GM19452 (cell line): ENCODE measurements at regions not wholly inside any gene's neighbourhood (a gene's known extent, or its start where the extent isn't known, plus 50 kb on each side); places are given as distances from the start of the nearest gene placed in this dataset.
"Not testable (repeated sequence)": the region's sequence is repeated elsewhere in the genome, so short reads cannot be mapped to it uniquely, and the experiment has no call there.

Source experiments
- ATAC-seq: cut with Tn5 transposase; IDR thresholded peaks from one replicate; pipeline ENCODE4 v1.9.1; 2021; ENCODE audit not compliant: unreplicated experiment

GRCh38 chr14:71753126-71753830, 179.0 kb upstream of the RGS6 start:
- ATAC-seq: no peak

GRCh38 chr14:71753976-71754375, 178.3 kb upstream of the RGS6 start:
- no peak for ATAC-seq

DNA sequence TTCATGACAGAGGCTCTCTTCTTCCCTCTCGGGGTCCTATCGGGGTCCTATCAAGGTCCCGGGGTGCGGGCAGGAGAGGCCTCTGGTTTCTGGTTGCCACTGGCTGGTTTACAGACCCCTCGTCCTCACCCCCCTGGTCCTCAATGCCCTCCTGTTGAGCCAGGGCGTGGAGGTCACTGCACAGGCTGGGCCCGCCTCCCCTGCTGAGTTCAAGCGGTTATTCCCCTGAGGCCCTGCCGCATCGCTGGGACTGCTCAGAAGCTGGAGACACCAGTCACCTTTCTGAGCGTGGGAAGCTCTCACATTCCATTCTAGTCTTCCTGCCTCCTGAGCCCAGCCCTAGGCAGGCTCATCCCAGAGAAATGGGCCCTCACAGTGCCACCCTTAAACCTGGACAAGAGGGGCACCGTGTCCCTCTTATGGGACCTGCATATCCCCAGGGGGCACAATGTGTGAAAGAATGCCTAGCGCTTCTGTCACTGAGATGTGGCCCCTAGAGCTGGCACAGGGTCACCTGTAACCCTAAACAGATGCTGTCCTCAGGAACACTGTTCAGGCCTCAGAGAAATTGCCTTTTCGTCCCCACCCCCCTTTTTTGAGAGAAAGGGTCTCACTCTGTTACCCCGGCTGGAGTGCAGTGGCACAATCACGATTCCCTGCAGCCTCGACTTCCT, 177.7 kb upstream of the RGS6 start:
- no peak for ATAC-seq

DNA sequence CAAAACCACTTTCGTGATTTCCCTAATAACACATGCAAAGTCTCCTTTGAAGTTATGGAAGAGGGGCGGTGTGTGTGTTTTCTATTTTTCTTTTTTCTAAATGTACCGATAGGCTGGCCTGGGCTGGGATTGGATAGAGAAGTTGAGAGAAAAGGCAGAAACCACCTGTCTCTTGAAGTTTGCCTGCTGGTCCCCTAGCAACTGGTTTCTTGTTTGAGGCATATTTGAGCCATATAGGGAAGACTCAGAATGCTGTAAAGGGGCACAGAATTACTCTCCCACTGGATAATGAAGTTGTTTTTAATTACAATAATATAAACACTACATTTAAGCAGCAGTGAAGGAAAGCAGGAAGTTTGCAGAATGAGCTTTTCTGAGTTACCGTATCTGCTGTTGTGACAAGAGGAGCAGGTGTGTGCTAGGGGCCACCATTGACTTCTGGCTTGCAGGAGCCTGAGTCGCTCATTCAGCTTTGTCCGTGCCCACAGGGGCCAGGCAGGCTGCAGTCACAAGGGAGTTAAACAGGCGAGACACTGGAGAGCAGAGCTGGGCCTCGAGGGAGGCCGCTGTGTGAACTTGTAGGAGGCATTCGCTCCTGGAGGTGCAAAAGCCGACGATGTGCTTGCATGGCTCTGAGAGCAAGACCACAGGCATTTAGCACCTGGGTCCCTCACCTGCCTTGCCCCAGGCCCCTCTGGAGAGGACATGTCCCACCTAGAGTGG, 173.8 kb upstream of the RGS6 start:
- no peak for ATAC-seq

GRCh38 chr14:71762575-71762974, 169.7 kb upstream of the RGS6 start:
- no peak for ATAC-seq

- ATAC-seq: no peak
These were observed 167.4 kb upstream of the RGS6 start for GRCh38 chr14:71764701-71765382.

DNA sequence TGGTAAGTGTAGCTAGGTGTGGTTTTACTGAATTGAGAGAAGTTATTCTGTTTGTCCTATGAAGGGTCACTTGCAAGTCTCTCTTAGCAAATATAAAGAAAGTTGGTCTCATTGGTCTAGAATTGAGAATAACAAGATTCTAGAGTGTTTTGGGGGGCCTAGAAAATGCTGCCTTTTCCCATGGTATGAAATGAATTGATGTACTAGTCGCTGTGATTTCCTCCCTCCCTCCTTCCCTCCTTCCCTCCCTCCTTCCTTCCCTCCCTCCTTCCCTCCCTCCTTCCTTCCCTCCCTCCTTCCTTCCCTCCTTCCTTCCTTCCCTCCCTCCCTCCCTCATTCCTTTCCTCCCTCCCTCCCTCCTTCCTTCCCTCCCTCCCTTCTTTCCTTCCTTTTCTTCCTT, 166.7 kb upstream of the RGS6 start:
- no peak for ATAC-seq

GRCh38 chr14:71770431-71770830, 161.8 kb upstream of the RGS6 start:
- no peak for ATAC-seq

GRCh38 chr14:71771421-71771820, 160.8 kb upstream of the RGS6 start:
- ATAC-seq: not testable (repeated sequence)

DNA sequence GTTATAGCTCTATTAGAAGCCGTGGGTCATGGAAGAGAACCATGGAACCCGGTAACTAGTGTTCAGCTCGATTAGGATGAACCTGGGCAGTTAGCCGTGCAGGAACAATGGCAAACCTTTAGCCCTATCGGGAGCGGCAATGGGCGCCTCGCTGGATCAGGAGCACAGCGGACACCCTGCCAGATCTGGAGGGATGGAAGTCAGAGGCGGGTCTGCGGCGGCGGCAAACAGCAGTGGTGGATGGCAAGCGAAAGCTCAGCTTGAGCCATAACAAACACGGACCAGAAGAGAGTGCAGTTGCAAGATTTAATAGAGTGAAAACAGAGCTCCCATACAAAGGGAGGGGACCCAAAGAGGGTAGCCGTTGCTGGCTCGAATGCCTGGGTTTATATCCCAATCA, 160.2 kb upstream of the RGS6 start:
- ATAC-seq: not testable (repeated sequence)

DNA sequence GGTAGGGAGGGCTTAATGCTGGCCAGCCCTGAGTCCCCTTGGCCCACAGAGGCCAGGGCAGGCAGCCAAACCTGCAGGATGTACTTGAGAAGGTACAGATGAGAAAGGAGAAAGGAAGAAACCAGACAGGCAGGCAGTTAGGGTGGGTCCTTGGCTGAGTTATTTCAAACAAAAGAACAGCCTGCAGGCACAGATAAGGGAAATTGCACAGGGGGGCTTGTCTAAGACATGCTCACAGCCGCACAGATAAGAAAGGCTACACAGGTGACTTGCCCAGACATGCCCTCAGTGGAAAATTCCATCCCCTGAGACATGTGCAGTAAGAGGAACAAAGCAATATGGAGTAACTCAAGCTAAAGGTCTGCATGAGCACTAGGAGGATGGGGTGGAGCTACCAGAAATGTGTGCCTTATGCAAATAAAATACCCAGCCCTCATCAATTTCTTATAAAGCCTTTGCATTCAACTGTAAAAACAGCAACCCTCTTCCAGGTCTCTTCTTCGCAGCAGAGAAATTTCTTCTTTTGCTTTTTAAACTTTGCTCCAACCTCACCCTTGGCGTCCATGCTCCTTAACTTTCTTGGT, 158.2 kb upstream of the RGS6 start:
- no peak for ATAC-seq

DNA sequence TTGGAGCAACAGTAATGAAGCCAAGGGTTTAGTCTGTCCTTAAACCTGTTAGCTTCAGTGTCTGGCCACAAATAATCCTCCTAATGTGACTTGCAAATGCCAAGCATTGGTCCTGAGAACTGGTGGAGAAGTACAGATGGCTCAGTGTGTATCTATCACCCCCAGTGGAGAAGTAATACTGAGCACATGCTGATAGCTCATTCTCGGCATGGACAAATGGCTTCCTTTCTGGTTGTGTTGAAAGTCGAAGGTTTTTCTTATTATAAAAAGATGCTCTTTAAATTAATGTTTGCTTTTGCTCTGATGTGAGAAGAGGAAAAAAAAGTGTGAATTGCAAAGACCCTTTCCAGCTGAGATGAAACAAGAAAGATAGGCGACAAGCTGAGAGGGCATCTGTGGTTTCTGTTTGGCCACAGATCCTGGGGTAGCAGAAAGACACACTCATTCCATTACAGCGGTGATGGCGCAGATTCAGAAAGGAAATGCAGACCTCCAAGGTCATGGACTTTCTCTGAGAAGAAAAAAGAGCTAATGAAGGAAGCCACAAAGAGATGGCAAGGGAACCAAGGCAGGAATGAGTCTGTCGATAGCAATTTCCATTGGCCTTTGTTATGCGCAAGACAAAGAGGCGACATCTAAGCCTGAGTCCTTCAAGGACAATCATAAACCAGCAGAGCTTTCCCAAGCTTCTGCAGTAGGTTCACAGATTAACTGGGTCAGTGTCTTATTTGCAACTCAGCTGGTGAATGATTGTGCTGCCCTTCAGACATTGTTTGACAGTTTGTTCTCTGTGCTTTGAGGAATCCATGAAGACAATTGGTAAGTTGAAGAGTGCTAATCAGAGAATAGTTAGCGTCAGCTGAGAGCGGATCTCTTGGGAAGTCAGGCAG, 155.5 kb upstream of the RGS6 start:
- ATAC-seq: no peak

GRCh38 chr14:71780075-71780474, 152.2 kb upstream of the RGS6 start:
- ATAC-seq: no peak

DNA sequence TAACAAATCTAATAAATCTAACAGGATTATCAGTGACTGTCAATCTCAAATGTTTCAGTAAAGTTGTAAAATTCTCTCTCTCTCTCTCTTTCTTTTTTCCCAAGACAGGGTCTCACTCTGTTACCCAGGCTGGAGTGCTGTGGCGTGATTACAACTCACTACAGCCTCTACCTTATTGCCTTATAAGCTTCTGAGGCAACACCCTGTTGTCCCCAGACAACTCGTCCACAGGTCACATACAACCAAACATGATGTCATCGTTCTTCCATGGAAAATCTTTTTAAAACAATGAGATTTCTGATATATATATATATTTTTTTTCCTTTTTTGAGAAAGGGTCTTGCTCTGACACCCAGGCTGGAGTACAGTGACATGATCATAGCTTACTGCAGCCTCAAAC, 151.4 kb upstream of the RGS6 start:
- ATAC-seq: no peak

DNA sequence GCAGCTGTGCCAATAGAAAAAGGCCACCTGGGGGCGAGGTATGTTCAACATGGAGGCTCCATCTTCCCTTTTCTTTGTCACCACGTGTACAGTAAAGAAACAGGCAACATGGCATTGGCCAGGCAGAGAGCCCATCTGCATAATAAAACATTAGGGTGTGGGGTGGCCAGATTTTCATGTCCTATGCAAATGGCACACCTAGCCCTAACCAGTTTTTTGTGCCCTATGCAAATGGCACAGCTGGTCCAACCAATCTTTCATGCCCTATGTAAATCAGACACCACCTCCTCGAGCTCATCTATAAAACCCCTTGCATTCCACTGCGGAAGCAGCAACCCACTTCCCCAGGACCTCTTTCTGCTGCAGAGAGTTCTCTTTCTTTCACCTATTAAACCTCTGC, 149.1 kb upstream of the RGS6 start:
- no peak for ATAC-seq

GRCh38 chr14:71783786-71784185, 148.4 kb upstream of the RGS6 start:
- ATAC-seq: no peak

- ATAC-seq: no peak
These were observed 143.2 kb upstream of the RGS6 start for GRCh38 chr14:71789005-71789404.

DNA sequence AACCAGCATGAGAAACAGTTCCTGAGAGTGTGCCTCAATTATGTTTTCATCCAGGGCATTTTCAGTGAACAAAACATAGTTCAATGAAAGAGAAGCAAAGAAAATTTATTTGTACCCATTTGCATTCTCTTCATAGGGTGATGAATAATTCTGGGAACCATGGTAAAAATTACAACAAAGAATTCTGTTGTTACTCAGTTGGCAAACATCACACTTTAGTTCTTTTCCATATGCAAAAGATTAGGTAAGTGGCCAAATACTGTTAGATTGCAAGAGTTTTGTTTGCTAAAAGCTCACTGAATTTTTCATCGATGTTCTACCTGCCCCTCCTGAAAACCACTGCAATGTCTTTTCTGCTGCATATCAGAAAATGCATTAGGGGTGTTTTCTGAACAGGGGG, 132.4 kb upstream of the RGS6 start:
- ATAC-seq: no peak

- ATAC-seq: no peak
These were observed 131.4 kb upstream of the RGS6 start for GRCh38 chr14:71800878-71801277.

GRCh38 chr14:71803539-71804260, 128.5 kb upstream of the RGS6 start:
- ATAC-seq: no peak
